ENCODE measurements at regions not wholly inside any gene's neighbourhood (a gene's known extent, or its start where the extent isn't known, plus 50 kb on each side); places are given as distances from the start of the nearest gene placed in this dataset.

DNA sequence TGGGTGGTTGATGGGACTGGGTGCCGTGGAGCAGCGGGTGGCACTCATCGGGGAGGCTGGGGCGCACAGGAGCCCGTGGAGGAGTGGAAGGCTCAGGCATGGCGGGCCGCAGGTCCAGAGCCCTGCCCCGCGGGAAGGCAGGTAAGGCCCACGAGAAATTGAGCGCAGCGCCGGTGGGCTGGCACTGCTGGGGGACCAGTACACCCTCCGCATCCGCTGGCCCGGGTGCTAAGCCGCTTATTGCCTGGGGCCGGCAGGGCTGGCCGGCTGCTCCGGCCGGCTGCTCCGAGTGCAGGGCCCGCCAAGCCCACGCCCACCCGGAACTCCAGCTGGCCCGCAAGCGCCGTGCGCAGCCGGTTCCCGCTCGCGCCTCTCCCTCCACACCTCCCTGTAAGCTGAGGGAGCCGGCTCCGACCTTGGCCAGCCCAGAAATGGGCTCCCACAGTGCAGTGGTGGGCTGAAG, 85.1 kb upstream of the FAT4 start:
- no peak overlapping the region for H3K18ac ChIP-seq (ENCODE audit: extremely low read depth, low read length)
- no peak overlapping the region for H3K9ac ChIP-seq (replicated peaks in 1 of 4; ENCODE audit: extremely low read depth in 1 of 4, low read depth in 3 of 4, low read length in 3 of 4)
- H2BK12ac ChIP-seq (ENCODE audit: low read depth, low read length): no peak overlapping the region
- no peak overlapping the region for H2BK15ac ChIP-seq (ENCODE audit: low read length)
- no peaks in the 10 kb centered on the region; a peak in 1 of 4 replicates for H3K9me3 ChIP-seq (ENCODE audit: insufficient read depth in 2 of 2, low read depth in 1 of 2, low read length in 1 of 2)
- no peak overlapping the region for H3K14ac ChIP-seq (ENCODE audit: insufficient read length)
- H4K5ac ChIP-seq (ENCODE audit: insufficient read length, low read depth, low read length): no peak overlapping the region
- WGBS, 2 experiments (ENCODE audit: extremely low coverage in 1 of 2, insufficient coverage in 1 of 2, insufficient read length in 1 of 2, insufficient replicate concordance in 2 of 2, low coverage in 1 of 2, low lambda C conversion rate in 2 of 2, missing lambda C conversion rate in 1 of 2): 97% methylated on average over 19 of the region's 35 CpGs; no CpG with 5 or more reads in 1 of the 2 experiments
- H3K27ac ChIP-seq (ENCODE audit: low read depth, low read length): no peak overlapping the region
- no peaks in the 10 kb centered on the region for H3K27me3 ChIP-seq (replicated peaks in 1 of 4; ENCODE audit: control insufficient read depth in 3 of 4, extremely low read depth in 1 of 4, insufficient read depth in 3 of 4, low read length in 3 of 4)
- H4K91ac ChIP-seq (replicated peaks; ENCODE audit: insufficient read length, low read length): no peak overlapping the region
- no peaks in the 10 kb centered on the region for H3K36me3 ChIP-seq (ENCODE audit: control insufficient read depth in 2 of 4, insufficient read depth in 4 of 4, low read length in 3 of 4)
- no peak overlapping the region for H2AFZ ChIP-seq (ENCODE audit: low read length)
- CTCF ChIA-PET (ENCODE audit: partially characterized antibody): no interaction called here
- DNase-seq (ENCODE audit: low read depth in 1 of 2, low spot score in 2 of 2) (no peak), FAIRE-seq (no peak)
- POLR2A ChIA-PET (ENCODE audit: partially characterized antibody): no interaction called here
- no peak overlapping the region for H2BK5ac ChIP-seq (ENCODE audit: low read depth, low read length)
- H3K79me1 ChIP-seq (ENCODE audit: low read depth, low read length): no peaks in the 10 kb centered on the region
- H2BK20ac ChIP-seq (ENCODE audit: low read length): no peak overlapping the region
- H3K56ac ChIP-seq (replicated peaks; ENCODE audit: insufficient read length, low read depth, low read length): no peak overlapping the region
- no peaks in the 10 kb centered on the region for H4K20me1 ChIP-seq (replicated peaks in 1 of 2; ENCODE audit: control insufficient read depth in 1 of 2, insufficient read depth in 2 of 2, low read length in 2 of 2)
- H4K8ac ChIP-seq (ENCODE audit: extremely low read depth, insufficient read depth, low read length): peak overlapping the region; percentile 51; the same call in 1 of the 2 replicates
- no peak overlapping the region for H3K4me3 ChIP-seq (ENCODE audit: extremely low read depth in 1 of 4, insufficient read depth in 2 of 4, low read depth in 3 of 4, low read length in 4 of 4)
- H3K4me2 ChIP-seq (ENCODE audit: insufficient read depth in 1 of 2, low read depth in 2 of 2, low read length in 2 of 2): no peak overlapping the region
- no peak overlapping the region for H3K4ac ChIP-seq (replicated peaks; ENCODE audit: insufficient read length, low read depth, low read length)
- no peak overlapping the region for H3K23ac ChIP-seq (ENCODE audit: insufficient read length)
- no peaks in the 10 kb centered on the region; the same call in 1 of the 2 replicates for H3K23me2 ChIP-seq (ENCODE audit: low read depth, low read length)
- H3K4me1 ChIP-seq (replicated peaks in 1 of 4; ENCODE audit: control insufficient read depth in 3 of 4, insufficient read depth in 4 of 4, low read length in 3 of 4): peaks cover 0 to 2% (median 0%) of the 10 kb centered on the region in 4 experiments; a peak in 1 of 7 replicates
- H2AK5ac ChIP-seq (ENCODE audit: low read depth, low read length): no peak overlapping the region
- H3K79me2 ChIP-seq (ENCODE audit: control insufficient read depth in 1 of 2, insufficient read depth in 2 of 2, low read length in 2 of 2): no peaks in the 10 kb centered on the region
- H2BK120ac ChIP-seq (replicated peaks; ENCODE audit: low read depth, low read length): no peak overlapping the region
- TF ChIP-seq KDM4A (IDR thresholded peaks at IDR 0.05; ENCODE audit: low read depth, low read length, severe bottlenecking): no peak
- no peak for TF ChIP-seq SIRT6 (IDR thresholded peaks at IDR 0.05; ENCODE audit: low read length)
- TF ChIP-seq YY1 (IDR thresholded peaks at IDR 0.05; ENCODE audit: low read depth, low read length): no peak
- no peak for TF ChIP-seq GABPA (IDR thresholded peaks at IDR 0.05; ENCODE audit: borderline replicate concordance, insufficient read depth, low read length)
- no peak for TF ChIP-seq BCL11A (IDR thresholded peaks at IDR 0.05; ENCODE audit: low read depth in 2 of 2, low read length in 2 of 2)
- TF ChIP-seq SP1 (IDR thresholded peaks at IDR 0.05; ENCODE audit: low read depth, low read length): no peak
- no peak for TF ChIP-seq TAF1 (IDR thresholded peaks at IDR 0.05; ENCODE audit: low read depth, low read length)
- TF ChIP-seq CREB1 (IDR thresholded peaks at IDR 0.05): no peak
- no peak for TF ChIP-seq RBBP5 (IDR thresholded peaks at IDR 0.05; ENCODE audit: borderline replicate concordance, low read depth, low read length)
- TF ChIP-seq POU5F1 (IDR thresholded peaks at IDR 0.05; ENCODE audit: low read depth, low read length): no peak
- TF ChIP-seq NANOG (IDR thresholded peaks at IDR 0.05; ENCODE audit: insufficient read depth, low read depth, low read length, poor library complexity, severe bottlenecking): no peak
- TF ChIP-seq HDAC2 (IDR thresholded peaks at IDR 0.05; ENCODE audit: borderline replicate concordance in 1 of 2, low read depth in 2 of 2, low read length in 2 of 2): no peak
- no peak for TF ChIP-seq RNF2 (IDR thresholded peaks at IDR 0.05; ENCODE audit: borderline replicate concordance, low read depth, low read length, missing control alignments, poor library complexity, severe bottlenecking)
- no peak for TF ChIP-seq RAD21 (IDR thresholded peaks at IDR 0.05 in 1 of 2, conservative IDR thresholded peaks at IDR 0.05 in 1 of 2; ENCODE audit: low read depth in 2 of 2, low read length in 2 of 2)

Data from H1 (cell line).